Stimulated activated CD8-positive, alpha-beta memory T cell treated with anti-CD3 and anti-CD28 coated beads, Interleukin-7, amount 100 ng/mL, for 24 hours (primary cell): ENCODE measurements at regions not wholly inside any gene's neighbourhood (a gene's known extent, or its start where the extent isn't known, plus 50 kb on each side); places are given as distances from the start of the nearest gene placed in this dataset.

Source experiments
- DNase-seq: peaks from one replicate; pipeline ENCODE4 v3.0.0-alpha.2; 2020; ENCODE audit warnings: low read depth

- DNase-seq = no peak
These were observed 80.7 kb upstream of the MAFB start for GRCh38 chr20:40769677-40770285.

GRCh38 chr20:40770564-40771307 lies 81.7 kb upstream of the MAFB start:
- no peak for DNase-seq

- no peak for DNase-seq
These were observed 82.2 kb upstream of the MAFB start for GRCh38 chr20:40771308-40771610.

- no peak for DNase-seq
These were observed 82.9 kb upstream of the MAFB start for GRCh38 chr20:40771848-40772511.

- no peak for DNase-seq
These were observed 84.3 kb upstream of the MAFB start for GRCh38 chr20:40773376-40773775.

- no peak for DNase-seq
These were observed 85.2 kb upstream of the MAFB start for GRCh38 chr20:40774252-40774651.

- DNase-seq = no peak
These were observed 86.6 kb upstream of the MAFB start for GRCh38 chr20:40775561-40776146.

- DNase-seq = no peak
These were observed 87.7 kb upstream of the MAFB start for GRCh38 chr20:40776466-40777457.

- no peak for DNase-seq
These were observed 88.6 kb upstream of the MAFB start for GRCh38 chr20:40777653-40778052.

- no peak for DNase-seq
These were observed 90.0 kb upstream of the MAFB start for GRCh38 chr20:40778894-40779496.

- no peak for DNase-seq
These were observed 92.4 kb upstream of the MAFB start for GRCh38 chr20:40781327-40782042.

GRCh38 chr20:40782043-40782368 lies 93.0 kb upstream of the MAFB start:
- DNase-seq = no peak

GRCh38 chr20:40785346-40785745 lies 96.3 kb upstream of the MAFB start:
- DNase-seq = no peak

- no peak for DNase-seq
These were observed 97.3 kb upstream of the MAFB start for GRCh38 chr20:40786336-40786735.

- DNase-seq = no peak
These were observed 98.9 kb upstream of the MAFB start for GRCh38 chr20:40787941-40788340.

GRCh38 chr20:40797425-40797824 lies 108.4 kb upstream of the MAFB start:
- DNase-seq = no peak

- DNase-seq = no peak
These were observed 109.0 kb upstream of the MAFB start for GRCh38 chr20:40798066-40798465.

- no peak for DNase-seq
These were observed 113.8 kb upstream of the MAFB start for GRCh38 chr20:40802886-40803285.

GRCh38 chr20:40803381-40803780 lies 114.3 kb upstream of the MAFB start:
- DNase-seq = no peak

GRCh38 chr20:40805592-40805991 lies 116.6 kb upstream of the MAFB start:
- DNase-seq = no peak
